Lower lobe of right lung (tissue), 2 donors: ENCODE measurements at regions not wholly inside any gene's neighbourhood (a gene's known extent, or its start where the extent isn't known, plus 50 kb on each side); places are given as distances from the start of the nearest gene placed in this dataset.

Source experiments
- ATAC-seq, 2 donors: fragments of 200-7000 bp; cut with Tn5 transposase; one replicate each; pipeline ENCODE4 v1.9.1; 2020 to 2022; ENCODE audit warnings: mild to moderate bottlenecking in 2 of 2, moderate library complexity in 2 of 2
- DNase-seq: peaks from one replicate; pipeline ENCODE4 v3.0.0-alpha.2; 2020
- H3K27ac ChIP-seq: fragments of 200-600 bp; one replicate; pipeline ENCODE4 v1.8.0; 2022
- H3K27me3 ChIP-seq: fragments of 200-600 bp; one replicate; pipeline ENCODE4 v1.8.0; 2022; ENCODE audit warnings: low read depth
- H3K36me3 ChIP-seq: fragments of 200-600 bp; one replicate; pipeline ENCODE4 v1.8.0; 2022; ENCODE audit warnings: mild to moderate bottlenecking
- H3K4me1 ChIP-seq: fragments of 200-600 bp; one replicate; pipeline ENCODE4 v1.8.0; 2022
- H3K4me3 ChIP-seq: fragments of 200-600 bp; one replicate; pipeline ENCODE4 v1.8.0; 2022; ENCODE audit warnings: mild to moderate bottlenecking
- H3K9me3 ChIP-seq: fragments of 200-600 bp; one replicate; pipeline ENCODE4 v1.8.0; 2022
- intact Hi-C: fragments of 100-400 bp; cut with DNase I; formaldehyde crosslinking; loops from one replicate; pipeline ENCODE4 v1.11.0; 2022
- TF ChIP-seq, protein P1 (sequence below): fragments of 200-600 bp; IDR thresholded peaks from one replicate; pipeline ENCODE4 v1.8.0; 2022; ENCODE audit warnings: antibody characterized with exemption, mild to moderate bottlenecking
- donor health status: DM: no; HTN: yes; CAD: no; lungs with severe emphysema.

DNA sequence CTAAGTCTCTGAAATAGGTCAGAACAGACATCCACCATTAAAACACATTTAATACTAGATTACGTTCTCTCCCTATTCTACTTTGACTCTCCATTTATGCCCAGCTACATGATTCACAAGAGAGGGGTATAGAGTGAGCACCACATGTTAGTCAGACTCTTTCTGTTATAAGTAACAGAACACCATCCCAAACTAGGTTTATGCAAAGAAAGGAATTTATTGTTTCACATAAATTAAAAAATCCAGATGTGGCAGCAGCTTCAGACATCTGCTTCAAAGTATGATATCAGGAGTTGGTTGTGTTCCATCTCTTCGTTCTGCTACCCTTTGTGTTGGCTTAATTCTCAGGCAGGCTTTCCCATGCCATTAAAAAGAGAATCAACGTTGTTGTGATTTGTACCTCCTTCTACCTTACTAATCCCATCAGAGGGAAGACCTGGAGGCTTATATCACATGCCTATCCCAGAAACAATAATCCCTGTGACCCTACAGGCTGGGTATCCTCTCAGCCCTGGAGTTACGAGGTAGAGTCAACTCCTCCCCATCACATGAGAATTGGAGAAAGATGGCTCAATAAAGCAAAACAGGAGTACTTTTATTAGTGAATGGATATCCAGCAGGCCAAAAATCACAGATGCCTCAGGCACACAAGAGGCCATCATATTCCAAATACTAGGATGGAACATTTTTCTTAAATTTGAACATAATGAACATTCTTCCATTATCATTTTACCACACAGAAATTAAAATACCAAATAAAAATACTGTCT is 163.2 kb downstream of the SLC7A11 start:
- Histone ChIP-seq H3K36me3 (no peaks in the 10 kb centered on the region), H3K9me3 (no peaks in the 10 kb centered on the region), H3K4me3 (no peak overlapping the region), H3K4me1 (no peaks in the 10 kb centered on the region), H3K27me3 (no peaks in the 10 kb centered on the region), H3K27ac (no peak overlapping the region)
- TF ChIP-seq, protein P1, sequence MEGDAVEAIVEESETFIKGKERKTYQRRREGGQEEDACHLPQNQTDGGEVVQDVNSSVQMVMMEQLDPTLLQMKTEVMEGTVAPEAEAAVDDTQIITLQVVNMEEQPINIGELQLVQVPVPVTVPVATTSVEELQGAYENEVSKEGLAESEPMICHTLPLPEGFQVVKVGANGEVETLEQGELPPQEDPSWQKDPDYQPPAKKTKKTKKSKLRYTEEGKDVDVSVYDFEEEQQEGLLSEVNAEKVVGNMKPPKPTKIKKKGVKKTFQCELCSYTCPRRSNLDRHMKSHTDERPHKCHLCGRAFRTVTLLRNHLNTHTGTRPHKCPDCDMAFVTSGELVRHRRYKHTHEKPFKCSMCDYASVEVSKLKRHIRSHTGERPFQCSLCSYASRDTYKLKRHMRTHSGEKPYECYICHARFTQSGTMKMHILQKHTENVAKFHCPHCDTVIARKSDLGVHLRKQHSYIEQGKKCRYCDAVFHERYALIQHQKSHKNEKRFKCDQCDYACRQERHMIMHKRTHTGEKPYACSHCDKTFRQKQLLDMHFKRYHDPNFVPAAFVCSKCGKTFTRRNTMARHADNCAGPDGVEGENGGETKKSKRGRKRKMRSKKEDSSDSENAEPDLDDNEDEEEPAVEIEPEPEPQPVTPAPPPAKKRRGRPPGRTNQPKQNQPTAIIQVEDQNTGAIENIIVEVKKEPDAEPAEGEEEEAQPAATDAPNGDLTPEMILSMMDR = no peak
- intact Hi-C loops = no loop called here
- ATAC-seq (no peak), DNase-seq (no peak)

DNA sequence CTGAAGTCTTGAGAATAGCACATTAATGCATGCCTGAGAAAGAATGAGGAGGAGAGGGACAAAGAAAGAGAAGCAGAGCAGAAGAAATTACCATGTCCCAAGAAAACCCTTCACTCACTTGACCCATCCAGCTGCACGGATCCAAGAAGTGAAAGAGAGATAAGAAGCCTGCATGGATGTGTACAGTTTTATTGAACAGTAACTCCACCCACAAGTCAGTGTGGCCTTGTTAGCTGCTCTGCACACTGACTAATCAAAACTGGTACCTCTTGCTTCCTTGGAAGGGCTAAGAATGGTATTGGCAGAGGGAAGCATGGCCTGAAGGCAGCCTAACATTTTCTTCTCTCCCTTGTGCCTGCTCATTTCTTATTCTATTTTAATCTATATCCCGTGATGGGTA is 163.9 kb downstream of the SLC7A11 start:
- no peak overlapping the region for H3K4me3 ChIP-seq
- DNase-seq = no peak
- no peak for ATAC-seq
- intact Hi-C loops = no loop called here
- H3K27me3 ChIP-seq = no peaks in the 10 kb centered on the region
- no peaks in the 10 kb centered on the region for H3K4me1 ChIP-seq
- H3K27ac ChIP-seq = no peak overlapping the region
- H3K36me3 ChIP-seq = no peaks in the 10 kb centered on the region
- TF ChIP-seq, protein P1 = no peak
- no peaks in the 10 kb centered on the region for H3K9me3 ChIP-seq

DNA sequence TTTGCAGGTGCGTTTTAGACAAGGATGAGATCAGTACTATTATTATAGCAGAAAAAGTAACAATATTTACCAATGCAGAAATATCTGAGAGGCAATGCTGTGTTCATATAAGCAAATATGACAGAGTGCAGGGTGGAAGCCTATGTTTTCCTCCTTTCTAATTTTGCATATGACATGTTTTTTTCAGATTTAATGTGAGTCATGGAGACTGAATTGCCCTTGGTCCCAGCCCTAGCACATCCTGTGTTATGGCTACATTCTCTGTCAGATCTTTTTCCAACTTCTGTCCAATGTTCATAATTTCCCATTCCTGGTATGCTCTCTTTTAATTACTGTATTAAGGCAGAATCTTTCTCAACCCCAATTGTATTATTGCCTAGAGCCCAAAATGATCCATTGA is 165.6 kb downstream of the SLC7A11 start:
- no peak for DNase-seq
- H3K9me3 ChIP-seq = no peaks in the 10 kb centered on the region
- intact Hi-C loops = no loop called here
- H3K27ac ChIP-seq = no peak overlapping the region
- no peak overlapping the region for H3K4me3 ChIP-seq
- TF ChIP-seq, protein P1 = no peak
- no peaks in the 10 kb centered on the region for H3K36me3 ChIP-seq
- H3K4me1 ChIP-seq = no peaks in the 10 kb centered on the region
- H3K27me3 ChIP-seq = no peaks in the 10 kb centered on the region
- ATAC-seq = no peak

DNA sequence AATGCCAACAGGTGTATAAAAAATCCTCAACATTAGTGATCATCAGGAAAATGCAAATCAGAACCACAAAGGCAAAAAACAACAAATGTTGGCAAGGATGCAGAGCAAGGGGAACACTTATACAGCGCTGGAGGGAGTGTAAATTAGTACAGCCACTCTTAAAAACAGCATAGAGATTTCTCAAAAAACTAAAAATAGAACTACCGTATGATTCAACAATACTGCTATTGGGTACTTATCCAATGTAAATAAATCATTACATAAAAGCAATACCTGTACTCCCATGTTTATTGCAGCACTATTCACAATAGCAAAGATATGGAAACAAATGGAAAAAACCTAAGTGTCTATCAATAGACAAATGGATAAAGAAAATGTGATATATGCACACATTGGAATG is 171.3 kb downstream of the SLC7A11 start:
- intact Hi-C loops = no loop called here
- TF ChIP-seq, protein P1 = no peak
- peak in 1 of 2 donors; percentile 37 for ATAC-seq

DNA sequence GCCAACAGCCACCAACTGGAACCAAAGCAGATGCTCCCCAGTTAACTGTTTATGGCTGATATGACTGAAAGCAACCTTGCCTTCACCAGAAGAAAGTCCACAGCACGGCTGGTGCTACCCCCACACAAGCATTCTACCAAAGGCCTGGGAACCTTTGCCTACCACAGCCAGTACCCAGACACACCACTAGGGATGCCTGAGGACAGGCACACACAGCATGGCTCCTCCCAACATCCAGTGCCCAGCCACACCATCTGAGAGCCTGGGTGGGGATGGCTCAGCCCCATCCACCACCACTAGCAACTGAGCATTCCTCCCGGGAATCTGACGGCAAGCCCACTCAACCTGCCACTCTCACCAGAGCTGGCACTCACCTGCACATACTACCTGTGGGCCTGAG is 178.6 kb downstream of the SLC7A11 start:
- ATAC-seq = no peak
- Histone ChIP-seq H3K27ac (no peak overlapping the region), H3K9me3 (no peaks in the 10 kb centered on the region), H3K4me1 (no peaks in the 10 kb centered on the region), H3K36me3 (no peaks in the 10 kb centered on the region), H3K4me3 (no peak overlapping the region), H3K27me3 (no peaks in the 10 kb centered on the region)
- intact Hi-C loops = no loop called here
- TF ChIP-seq, protein P1 = no peak
- no peak for DNase-seq

More for the DNA sequence above, 171.3 kb downstream of the SLC7A11 start:
- Histone ChIP-seq H3K9me3 (no peaks in the 10 kb centered on the region), H3K4me1 (no peaks in the 10 kb centered on the region), H3K27me3 (no peaks in the 10 kb centered on the region), H3K27ac (no peak overlapping the region), H3K4me3 (no peak overlapping the region), H3K36me3 (no peaks in the 10 kb centered on the region)
- no peak for DNase-seq
